B cell (primary cell): ENCODE measurements at regions not wholly inside any gene's neighbourhood (a gene's known extent, or its start where the extent isn't known, plus 50 kb on each side); places are given as distances from the start of the nearest gene placed in this dataset.

Experiments used
- ATAC-seq: fragments of 200-7000 bp; cut with Tn5 transposase; one replicate; pipeline ENCODE4 v1.10.0; 2021; ENCODE audit warnings: low read depth, mild to moderate bottlenecking, moderate number of reproducible peaks, moderate library complexity
- CTCF ChIA-PET: fragments of 350-600 bp; sonication (Branson Sonifier 250); formaldehyde crosslinking; loops from one replicate; lab custom pipeline; 2021; ENCODE audit warnings: antibody characterized with exemption, inconsistent platforms; lab: Charles Lee
- POLR2A ChIA-PET: fragments of 350-600 bp; sonication (Branson Sonifier 250); formaldehyde crosslinking; loops from one replicate; lab custom pipeline; 2021; ENCODE audit warnings: antibody characterized with exemption; lab: Charles Lee
- DNase-seq: peaks from one replicate; pipeline ENCODE4 v3.0.0; 2013
- H2AFZ ChIP-seq: 2 replicates; pipeline ENCODE4 v1.6.1; 2012; ENCODE audit warnings: mild to moderate bottlenecking, low read depth, low read length; ENCODE audit not compliant: insufficient read depth, poor library complexity, severe bottlenecking
- H3K27ac ChIP-seq, 2 donors: 1 replicate in 1 of 2; 2 replicates in 1 of 2; pipeline ENCODE4 v1.5.1; 2012 to 2013; ENCODE audit warnings: low read length in 2 of 2, mild to moderate bottlenecking in 2 of 2, moderate library complexity in 1 of 2
- H3K27me3 ChIP-seq, 4 experiments: fragments of 200-600 bp in 1 of 4; sonication (generic) in 1 of 4; replicated peaks in 1 of 4; 1 replicate in 2 of 4; 2 replicates in 2 of 4; pipeline versions ENCODE4 v1.6.1 to v1.7.0; 2013 to 2016; ENCODE audit warnings: low read length in 3 of 4, mild to moderate bottlenecking in 2 of 4, mixed read lengths in 1 of 4, moderate library complexity in 1 of 4; ENCODE audit not compliant: insufficient read depth in 4 of 4, control insufficient read depth in 3 of 4; ENCODE audit errors: control extremely low read depth in 1 of 4
- H3K36me3 ChIP-seq, 2 experiments: replicated peaks in 1 of 2; 1 replicate in 1 of 2; 2 replicates in 1 of 2; pipeline versions ENCODE4 v1.6.1 to v1.7.1; 2013; ENCODE audit warnings: low read length in 1 of 2; ENCODE audit not compliant: insufficient read depth in 2 of 2, control insufficient read depth in 1 of 2; ENCODE audit errors: control extremely low read depth in 1 of 2, extremely low read depth in 1 of 2
- H3K4me1 ChIP-seq, 2 donors: fragments of 200-600 bp in 1 of 2; sonication (generic) in 1 of 2; 1 replicate in 1 of 2; 2 replicates in 1 of 2; pipeline versions ENCODE4 v1.5.1 to v1.6.1; 2013 to 2017; ENCODE audit warnings: low read length in 2 of 2; ENCODE audit not compliant: control insufficient read depth in 2 of 2, insufficient read depth in 2 of 2
- H3K4me2 ChIP-seq: replicated peaks from 2 replicates; pipeline ENCODE3; 2012; ENCODE audit warnings: mild to moderate bottlenecking, low read depth, low read length; ENCODE audit not compliant: poor library complexity, severe bottlenecking
- H3K4me3 ChIP-seq, 5 experiments: fragments of 200-600 bp in 1 of 5; sonication (generic) in 1 of 5; 1 replicate in 3 of 5; 2 replicates in 2 of 5; pipeline versions ENCODE4 v1.5.1 to v1.7.0; 2011 to 2016; ENCODE audit warnings: low read length in 4 of 5, mild to moderate bottlenecking in 4 of 5, low read depth in 2 of 5, control low read depth in 1 of 5, moderate library complexity in 1 of 5; ENCODE audit not compliant: insufficient read depth in 1 of 5; ENCODE audit errors: control extremely low read depth in 1 of 5, extremely low read depth in 1 of 5
- H3K79me2 ChIP-seq: fragments of 200-600 bp; sonication (generic); one replicate; pipeline ENCODE4 v1.6.0; 2016; ENCODE audit warnings: low read length; ENCODE audit not compliant: control insufficient read depth, insufficient read depth
- H3K9ac ChIP-seq: fragments of 200-600 bp; sonication (generic); 2 replicates; pipeline ENCODE4 v1.6.1; 2017; ENCODE audit warnings: mild to moderate bottlenecking, low read length, moderate library complexity
- H3K9me3 ChIP-seq, 3 donors: one replicate each; pipeline versions ENCODE4 v1.6.1 to v1.7.1; 2013; ENCODE audit warnings: low read length in 2 of 3; ENCODE audit not compliant: control insufficient read depth in 2 of 3, insufficient read depth in 1 of 3; ENCODE audit errors: control extremely low read depth in 1 of 3
- H4K20me1 ChIP-seq: 2 replicates; pipeline ENCODE4 v1.6.0; 2012; ENCODE audit warnings: mild to moderate bottlenecking, low read length; ENCODE audit not compliant: insufficient read depth, control insufficient read depth, poor library complexity, severe bottlenecking
- H3K27ac Mint-ChIP-seq: one replicate; pipeline ENCODE4 v1.8.0; 2021; ENCODE audit warnings: mixed read lengths
- H3K27me3 Mint-ChIP-seq: one replicate; pipeline ENCODE4 v1.8.0; 2021; ENCODE audit warnings: mixed read lengths
- H3K4me1 Mint-ChIP-seq: one replicate; pipeline ENCODE4 v1.8.0; 2021; ENCODE audit warnings: mixed read lengths
- H3K4me3 Mint-ChIP-seq: one replicate; pipeline ENCODE4 v1.8.0; 2021; ENCODE audit warnings: mixed read lengths
- H3K9me3 Mint-ChIP-seq: one replicate; pipeline ENCODE4 v1.8.0; 2022; ENCODE audit warnings: mixed read lengths; ENCODE audit not compliant: insufficient read depth
- CTCF ChIP-seq: fragments of 200-600 bp; IDR thresholded peaks from one replicate; pipeline ENCODE4 v1.8.0; 2022; ENCODE audit warnings: antibody characterized with exemption, mild to moderate bottlenecking
- EZH2 ChIP-seq: IDR thresholded peaks from 2 replicates; pipeline ENCODE4 v1.6.1; 2012; ENCODE audit warnings: borderline replicate concordance, low read depth, mild to moderate bottlenecking, moderate library complexity, low read length; ENCODE audit not compliant: insufficient read depth, poor library complexity, severe bottlenecking
- WGBS: methylation state at CpG from one replicate; pipeline ENCODE4 v1.1.5; 2013; ENCODE audit warnings: missing lambda C conversion rate; ENCODE audit not compliant: insufficient coverage; 5-methylcytosine and 5-hydroxymethylcytosine counted together
- intact Hi-C: fragments of 100-400 bp; cut with micrococcal nuclease; formaldehyde crosslinking; loops from one replicate; pipeline ENCODE4 v1.10.0; 2022

GRCh38 chr2:220555961-220556630 is 928.7 kb downstream of the SLC4A3 start:
- Histone ChIP-seq H2AFZ (no peak overlapping the region), H3K4me3 (no peak overlapping the region), H3K4me2 (no peak overlapping the region), H3K36me3 (no peaks in the 10 kb centered on the region), H3K79me2 (no peaks in the 10 kb centered on the region), H3K27ac (no peak overlapping the region), H3K4me1 (no peaks in the 10 kb centered on the region), H3K9me3 (peaks cover 0 to 10% (median 0%) of the 10 kb centered on the region in 3 donors), H4K20me1 (no peaks in the 10 kb centered on the region), H3K9ac (no peak overlapping the region), H3K27me3 (no peaks in the 10 kb centered on the region)
- ATAC-seq (no peak), DNase-seq (no peak)
- Mint-ChIP-seq H3K9me3 (peaks cover 2% of the 10 kb centered on the region), H3K27ac (no peak overlapping the region), H3K27me3 (no peaks in the 10 kb centered on the region), H3K4me3 (no peak overlapping the region), H3K4me1 (no peaks in the 10 kb centered on the region)
- no CpG with 5 or more reads among the region's 3 CpGs for WGBS
- POLR2A ChIA-PET: no interaction called here
- TF ChIP-seq EZH2 (no peak), CTCF (no peak)
- intact Hi-C loops: no loop called here
- CTCF ChIA-PET: no interaction called here

- Histone ChIP-seq H2AFZ (no peak overlapping the region), H3K9me3 (peaks cover 0 to 10% (median 0%) of the 10 kb centered on the region in 3 donors), H3K4me2 (no peak overlapping the region), H4K20me1 (no peaks in the 10 kb centered on the region), H3K27me3 (no peaks in the 10 kb centered on the region), H3K4me3 (no peak overlapping the region), H3K9ac (no peak overlapping the region), H3K4me1 (no peaks in the 10 kb centered on the region), H3K36me3 (no peaks in the 10 kb centered on the region), H3K27ac (no peak overlapping the region), H3K79me2 (no peaks in the 10 kb centered on the region)
- intact Hi-C loops: no loop called here
- peaks cover 2% of the 10 kb centered on the region for H3K9me3 Mint-ChIP-seq
- TF ChIP-seq CTCF (no peak), EZH2 (no peak)
- no peak overlapping the region for H3K27ac Mint-ChIP-seq
- no peak overlapping the region for H3K4me3 Mint-ChIP-seq
- ChIA-PET CTCF (no interaction called here), POLR2A (no interaction called here)
- 92% methylated on average over 1 of the region's 1 CpG for WGBS
- no peaks in the 10 kb centered on the region for H3K4me1 Mint-ChIP-seq
- no peak for ATAC-seq
- H3K27me3 Mint-ChIP-seq: no peaks in the 10 kb centered on the region
- DNase-seq: no peak
Measured at GRCh38 chr2:220556658-220557057, 929.2 kb downstream of the SLC4A3 start.
